ENCODE measurements at regions not wholly inside any gene's neighbourhood (a gene's known extent, or its start where the extent isn't known, plus 50 kb on each side); places are given as distances from the start of the nearest gene placed in this dataset.

DNA sequence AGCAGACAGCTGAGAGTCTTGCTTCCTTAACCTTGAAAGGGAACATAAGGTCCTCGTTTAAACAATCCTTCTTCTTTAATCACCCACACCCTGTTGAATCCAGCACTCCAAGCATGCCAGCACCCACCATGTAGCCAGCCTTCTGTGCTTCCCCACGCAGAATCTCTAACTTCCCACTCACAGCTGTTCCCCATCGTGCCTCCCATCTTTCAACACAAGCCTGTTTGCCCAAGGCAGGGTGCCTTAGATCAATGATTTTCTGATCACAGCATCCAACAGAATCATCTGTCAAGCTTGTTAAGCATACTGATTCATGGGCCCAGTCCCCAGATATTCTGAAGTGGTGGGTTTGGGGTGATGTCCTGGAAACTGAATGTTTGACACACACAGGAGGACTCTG is 530.8 kb downstream of the SH2D4B start:
- no peak for DNase-seq (ENCODE audit: extremely low spot score, unreplicated experiment)
- TF ChIP-seq, protein P1, sequence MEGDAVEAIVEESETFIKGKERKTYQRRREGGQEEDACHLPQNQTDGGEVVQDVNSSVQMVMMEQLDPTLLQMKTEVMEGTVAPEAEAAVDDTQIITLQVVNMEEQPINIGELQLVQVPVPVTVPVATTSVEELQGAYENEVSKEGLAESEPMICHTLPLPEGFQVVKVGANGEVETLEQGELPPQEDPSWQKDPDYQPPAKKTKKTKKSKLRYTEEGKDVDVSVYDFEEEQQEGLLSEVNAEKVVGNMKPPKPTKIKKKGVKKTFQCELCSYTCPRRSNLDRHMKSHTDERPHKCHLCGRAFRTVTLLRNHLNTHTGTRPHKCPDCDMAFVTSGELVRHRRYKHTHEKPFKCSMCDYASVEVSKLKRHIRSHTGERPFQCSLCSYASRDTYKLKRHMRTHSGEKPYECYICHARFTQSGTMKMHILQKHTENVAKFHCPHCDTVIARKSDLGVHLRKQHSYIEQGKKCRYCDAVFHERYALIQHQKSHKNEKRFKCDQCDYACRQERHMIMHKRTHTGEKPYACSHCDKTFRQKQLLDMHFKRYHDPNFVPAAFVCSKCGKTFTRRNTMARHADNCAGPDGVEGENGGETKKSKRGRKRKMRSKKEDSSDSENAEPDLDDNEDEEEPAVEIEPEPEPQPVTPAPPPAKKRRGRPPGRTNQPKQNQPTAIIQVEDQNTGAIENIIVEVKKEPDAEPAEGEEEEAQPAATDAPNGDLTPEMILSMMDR (IDR thresholded peaks at IDR 0.05): no peak
- H3K36me3 Mint-ChIP-seq (ENCODE audit: unreplicated experiment): no peaks in the 10 kb centered on the region
- H3K27ac Mint-ChIP-seq (ENCODE audit: unreplicated experiment): no peak overlapping the region
- H3K4me3 Mint-ChIP-seq (ENCODE audit: unreplicated experiment): no peak overlapping the region
- H3K9me3 Mint-ChIP-seq (ENCODE audit: unreplicated experiment): peaks cover 4% of the 10 kb centered on the region
- H3K27me3 Mint-ChIP-seq (ENCODE audit: unreplicated experiment): no peaks in the 10 kb centered on the region
- H3K4me1 Mint-ChIP-seq (ENCODE audit: unreplicated experiment): no peaks in the 10 kb centered on the region

DNA sequence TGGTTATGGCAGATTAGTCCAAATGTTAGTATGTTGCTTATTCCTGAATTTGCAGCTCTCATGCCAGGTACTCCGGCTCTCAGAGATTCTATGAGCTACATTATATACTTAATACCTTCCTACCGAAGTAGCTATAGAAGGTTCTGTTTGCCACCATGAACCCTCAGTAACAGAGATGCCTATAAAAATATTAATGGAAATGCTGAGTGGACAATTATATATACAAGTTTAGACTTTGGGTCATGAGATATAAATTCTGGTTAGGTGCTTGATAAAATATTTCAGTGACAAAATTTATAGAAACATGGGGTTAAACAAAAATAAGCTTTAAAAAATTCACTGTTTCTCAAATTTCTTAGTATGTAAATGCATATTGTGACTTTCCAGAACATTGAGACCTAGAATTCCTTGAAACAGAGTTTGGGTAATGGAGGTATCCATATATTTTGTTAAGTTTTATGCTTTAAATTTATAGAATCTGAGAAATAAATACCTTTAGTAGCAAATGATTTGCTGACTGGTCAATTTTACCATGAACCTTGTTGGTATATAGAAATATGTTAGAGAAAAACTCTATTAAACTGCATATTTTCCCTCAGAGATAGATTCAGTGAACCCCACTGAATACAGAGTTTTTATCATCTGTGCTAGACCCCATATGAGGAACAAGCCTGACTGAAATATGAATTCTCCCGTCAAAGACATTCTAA is 533.5 kb downstream of the SH2D4B start:
- TF ChIP-seq, protein P1 (IDR thresholded peaks at IDR 0.05): no peak

DNA sequence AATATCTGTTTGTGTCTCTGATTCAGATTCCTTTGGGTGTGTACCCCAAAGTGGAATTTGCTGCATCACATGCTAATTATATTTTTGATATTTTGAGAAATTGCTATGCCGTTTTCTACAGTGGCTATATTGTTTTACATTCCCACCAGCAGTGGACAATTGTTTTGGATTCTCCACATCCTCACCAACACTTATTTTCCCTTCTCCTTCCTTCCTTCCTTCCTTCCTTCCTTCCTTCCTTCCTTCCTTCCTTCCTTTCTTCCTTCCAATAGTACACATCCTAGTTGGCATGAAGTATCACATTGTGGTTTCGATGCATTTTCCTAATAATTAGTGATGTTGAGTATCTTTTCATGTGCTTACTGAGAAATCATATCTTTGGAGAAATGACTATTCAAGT is 535.5 kb downstream of the SH2D4B start:
- Mint-ChIP-seq H3K4me1 (ENCODE audit: unreplicated experiment) (no peaks in the 10 kb centered on the region), H3K27ac (ENCODE audit: unreplicated experiment) (no peak overlapping the region), H3K4me3 (ENCODE audit: unreplicated experiment) (no peak overlapping the region), H3K9me3 (ENCODE audit: unreplicated experiment) (no peaks in the 10 kb centered on the region), H3K27me3 (ENCODE audit: unreplicated experiment) (no peaks in the 10 kb centered on the region), H3K36me3 (ENCODE audit: unreplicated experiment) (no peaks in the 10 kb centered on the region)
- no peak for DNase-seq (ENCODE audit: extremely low spot score, unreplicated experiment)
- TF ChIP-seq, protein P1 (IDR thresholded peaks at IDR 0.05): no peak

More for the DNA sequence above, 533.5 kb downstream of the SH2D4B start:
- Mint-ChIP-seq H3K36me3 (ENCODE audit: unreplicated experiment) (no peaks in the 10 kb centered on the region), H3K27ac (ENCODE audit: unreplicated experiment) (no peak overlapping the region), H3K4me3 (ENCODE audit: unreplicated experiment) (no peak overlapping the region), H3K4me1 (ENCODE audit: unreplicated experiment) (no peaks in the 10 kb centered on the region), H3K27me3 (ENCODE audit: unreplicated experiment) (no peaks in the 10 kb centered on the region), H3K9me3 (ENCODE audit: unreplicated experiment) (no peaks in the 10 kb centered on the region)
- no peak for DNase-seq (ENCODE audit: extremely low spot score, unreplicated experiment)

DNA sequence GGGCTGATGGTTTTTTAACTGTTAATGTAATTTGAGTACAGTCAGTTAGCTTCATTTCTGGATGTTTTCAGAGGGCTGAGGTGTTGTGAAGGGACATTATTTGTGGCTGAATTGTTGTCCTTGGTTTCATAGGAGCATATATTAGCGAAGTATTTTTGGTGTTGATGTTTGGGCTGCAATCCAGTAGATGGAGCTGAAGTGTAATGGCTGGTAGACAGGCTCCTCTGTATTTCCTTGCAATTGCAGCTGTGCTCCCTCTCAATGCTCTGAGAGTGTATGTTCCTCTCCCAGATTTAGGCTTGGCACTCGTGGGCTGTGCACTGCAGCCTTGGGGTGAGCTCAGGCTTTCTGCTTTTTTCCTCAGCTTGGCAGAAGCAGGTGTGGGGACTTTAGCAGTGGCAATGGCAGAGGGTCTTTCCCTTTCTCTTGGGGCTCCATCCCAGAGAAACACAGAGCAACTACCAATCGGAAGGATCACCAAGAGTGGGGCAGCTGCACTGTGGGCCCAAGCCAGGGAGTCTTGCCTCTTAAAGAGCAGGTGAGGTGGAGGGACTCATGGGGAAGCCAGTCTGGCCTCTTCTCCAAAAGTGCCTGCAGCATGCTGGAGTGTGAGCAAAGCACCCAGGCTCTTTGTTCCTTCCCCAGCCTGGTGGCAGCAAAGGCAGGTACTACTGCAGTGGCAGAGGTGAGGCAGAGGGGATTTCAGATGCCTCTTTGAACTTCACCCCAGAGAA is 544.4 kb downstream of the SH2D4B start:
- H3K27ac Mint-ChIP-seq (ENCODE audit: unreplicated experiment): no peak overlapping the region
- no peak overlapping the region for H3K4me3 Mint-ChIP-seq (ENCODE audit: unreplicated experiment)
- no peaks in the 10 kb centered on the region for H3K27me3 Mint-ChIP-seq (ENCODE audit: unreplicated experiment)
- no peaks in the 10 kb centered on the region for H3K4me1 Mint-ChIP-seq (ENCODE audit: unreplicated experiment)
- no peak for DNase-seq (ENCODE audit: extremely low spot score, unreplicated experiment)
- TF ChIP-seq, protein P1 (IDR thresholded peaks at IDR 0.05): no peak
- no peaks in the 10 kb centered on the region for H3K36me3 Mint-ChIP-seq (ENCODE audit: unreplicated experiment)
- peaks cover 34% of the 10 kb centered on the region for H3K9me3 Mint-ChIP-seq (ENCODE audit: unreplicated experiment)

DNA sequence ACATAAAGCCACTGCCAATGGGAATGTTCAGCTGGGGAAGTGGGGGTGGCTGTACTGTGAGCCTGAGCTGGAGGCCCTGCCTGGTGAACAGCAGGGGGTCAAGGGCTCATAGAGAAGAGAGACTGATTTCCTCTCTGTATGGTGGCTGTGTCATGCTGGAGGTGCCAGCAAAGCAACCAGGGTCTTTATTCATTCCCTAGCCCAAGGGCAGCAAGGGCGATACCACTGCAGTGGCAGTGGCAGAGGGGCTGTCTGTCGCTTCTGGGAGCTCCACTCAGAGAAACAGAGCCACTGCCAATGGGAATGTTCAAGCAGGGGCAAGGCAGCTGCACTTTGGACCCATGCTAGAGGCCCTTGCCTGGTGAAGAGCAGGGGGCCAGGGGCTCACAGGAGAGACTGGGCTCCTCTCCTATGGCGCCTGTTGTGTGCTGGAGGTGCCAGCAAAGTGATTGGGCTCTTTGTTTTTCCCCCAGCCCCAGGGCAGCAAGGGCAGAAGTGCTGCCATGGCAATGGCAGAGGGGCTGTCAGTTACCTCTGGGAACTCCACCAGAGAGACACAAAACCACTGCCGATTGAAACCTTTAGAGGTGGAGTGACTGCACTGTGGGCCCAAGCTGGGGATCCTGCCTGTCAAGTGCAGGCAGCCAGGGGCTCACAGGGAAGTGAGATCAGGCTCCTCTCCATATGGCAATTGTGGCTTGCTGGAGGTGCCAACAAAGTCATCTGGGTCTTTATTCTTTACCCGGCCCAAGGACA is 545.1 kb downstream of the SH2D4B start:
- no peaks in the 10 kb centered on the region for H3K36me3 Mint-ChIP-seq (ENCODE audit: unreplicated experiment)
- H3K27ac Mint-ChIP-seq (ENCODE audit: unreplicated experiment): no peak overlapping the region
- no peak overlapping the region for H3K4me3 Mint-ChIP-seq (ENCODE audit: unreplicated experiment)
- H3K27me3 Mint-ChIP-seq (ENCODE audit: unreplicated experiment): no peaks in the 10 kb centered on the region
- no peaks in the 10 kb centered on the region for H3K4me1 Mint-ChIP-seq (ENCODE audit: unreplicated experiment)
- H3K9me3 Mint-ChIP-seq (ENCODE audit: unreplicated experiment): peaks cover 37% of the 10 kb centered on the region
- TF ChIP-seq, protein P1 (IDR thresholded peaks at IDR 0.05): no peak
- DNase-seq (ENCODE audit: extremely low spot score, unreplicated experiment): no peak

All from osteocyte (in vitro differentiated cells).